ENCODE measurements at regions not wholly inside any gene's neighbourhood (a gene's known extent, or its start where the extent isn't known, plus 50 kb on each side); places are given as distances from the start of the nearest gene placed in this dataset.
"Not testable (repeated sequence)": the region's sequence is repeated elsewhere in the genome, so short reads cannot be mapped to it uniquely, and the experiment has no call there.

DNA sequence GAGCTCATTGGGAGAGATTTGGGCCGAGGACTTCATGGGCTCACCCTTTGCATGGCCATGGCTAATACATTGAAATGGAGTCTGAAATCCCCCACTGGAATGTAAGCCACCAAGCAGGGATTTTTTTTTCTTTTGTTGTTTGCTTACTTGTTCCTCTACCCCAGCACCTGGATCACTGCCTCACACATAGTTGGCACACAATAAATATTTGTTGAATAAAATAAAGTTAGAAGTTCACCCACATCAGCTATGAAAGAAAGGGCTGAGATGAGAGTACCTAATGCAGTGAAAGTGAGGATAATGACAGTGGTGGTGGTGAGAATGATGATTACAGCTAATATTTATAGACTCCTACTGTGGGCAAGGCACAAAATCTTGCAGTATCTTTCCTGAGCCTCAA, 98.1 kb upstream of the ANXA1 start:
- DNase-seq = no peak

DNA sequence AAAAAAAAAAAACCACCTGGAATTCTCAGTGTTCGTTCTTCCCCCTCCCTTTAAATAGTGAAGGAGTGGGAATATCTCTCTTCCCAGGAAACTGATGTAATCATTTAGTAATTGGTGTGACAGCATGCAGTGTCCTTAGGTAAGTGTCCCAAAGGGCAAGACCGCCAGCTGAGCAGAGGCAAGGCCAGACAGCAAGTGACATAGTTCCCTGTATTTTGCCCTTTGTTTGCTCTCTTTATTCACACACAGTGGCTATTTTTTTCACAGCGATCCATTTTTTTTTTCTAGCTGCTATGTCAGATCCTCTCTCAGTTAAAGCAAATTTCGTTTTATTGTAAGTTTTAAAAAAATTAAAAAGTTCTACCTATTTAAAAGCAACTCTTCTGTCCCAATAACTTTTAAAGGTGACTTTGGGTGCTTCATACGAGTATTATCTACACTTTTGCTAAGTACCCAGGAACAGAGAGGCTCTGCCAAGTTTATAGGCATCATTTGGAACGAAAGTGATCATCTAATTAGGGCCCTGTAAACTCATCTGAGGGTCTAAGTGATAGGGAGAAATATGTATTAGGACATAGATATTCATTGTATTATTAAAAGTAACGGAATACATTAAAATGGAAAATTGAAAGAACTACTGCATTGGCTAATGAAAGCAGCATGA, 98.2 kb upstream of the ALDH1A1 start:
- DNase-seq = no peak
- no peaks in the 10 kb centered on the region for H3K27me3 ChIP-seq (ENCODE audit: insufficient read depth, low read depth, severe bottlenecking)
- H3K36me3 ChIP-seq = no peaks in the 10 kb centered on the region
- no peak overlapping the region for H3K27ac ChIP-seq
- no peak overlapping the region for H3K4me3 ChIP-seq (ENCODE audit: low read depth, low read length)
- no peaks in the 10 kb centered on the region for H3K9me3 ChIP-seq (ENCODE audit: severe bottlenecking)
- TF ChIP-seq, protein P1, sequence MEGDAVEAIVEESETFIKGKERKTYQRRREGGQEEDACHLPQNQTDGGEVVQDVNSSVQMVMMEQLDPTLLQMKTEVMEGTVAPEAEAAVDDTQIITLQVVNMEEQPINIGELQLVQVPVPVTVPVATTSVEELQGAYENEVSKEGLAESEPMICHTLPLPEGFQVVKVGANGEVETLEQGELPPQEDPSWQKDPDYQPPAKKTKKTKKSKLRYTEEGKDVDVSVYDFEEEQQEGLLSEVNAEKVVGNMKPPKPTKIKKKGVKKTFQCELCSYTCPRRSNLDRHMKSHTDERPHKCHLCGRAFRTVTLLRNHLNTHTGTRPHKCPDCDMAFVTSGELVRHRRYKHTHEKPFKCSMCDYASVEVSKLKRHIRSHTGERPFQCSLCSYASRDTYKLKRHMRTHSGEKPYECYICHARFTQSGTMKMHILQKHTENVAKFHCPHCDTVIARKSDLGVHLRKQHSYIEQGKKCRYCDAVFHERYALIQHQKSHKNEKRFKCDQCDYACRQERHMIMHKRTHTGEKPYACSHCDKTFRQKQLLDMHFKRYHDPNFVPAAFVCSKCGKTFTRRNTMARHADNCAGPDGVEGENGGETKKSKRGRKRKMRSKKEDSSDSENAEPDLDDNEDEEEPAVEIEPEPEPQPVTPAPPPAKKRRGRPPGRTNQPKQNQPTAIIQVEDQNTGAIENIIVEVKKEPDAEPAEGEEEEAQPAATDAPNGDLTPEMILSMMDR (IDR thresholded peaks at IDR 0.05; ENCODE audit: low read depth, low read length) = no peak

More for the DNA sequence above, 98.1 kb upstream of the ANXA1 start:
- H3K36me3 ChIP-seq = no peaks in the 10 kb centered on the region
- no peak overlapping the region for H3K27ac ChIP-seq
- TF ChIP-seq, protein P1 (IDR thresholded peaks at IDR 0.05; ENCODE audit: low read depth, low read length) = no peak
- no peaks in the 10 kb centered on the region for H3K27me3 ChIP-seq (ENCODE audit: insufficient read depth, low read depth, severe bottlenecking)
- H3K9me3 ChIP-seq (ENCODE audit: severe bottlenecking) = no peaks in the 10 kb centered on the region
- no peak overlapping the region for H3K4me3 ChIP-seq (ENCODE audit: low read depth, low read length)

DNA sequence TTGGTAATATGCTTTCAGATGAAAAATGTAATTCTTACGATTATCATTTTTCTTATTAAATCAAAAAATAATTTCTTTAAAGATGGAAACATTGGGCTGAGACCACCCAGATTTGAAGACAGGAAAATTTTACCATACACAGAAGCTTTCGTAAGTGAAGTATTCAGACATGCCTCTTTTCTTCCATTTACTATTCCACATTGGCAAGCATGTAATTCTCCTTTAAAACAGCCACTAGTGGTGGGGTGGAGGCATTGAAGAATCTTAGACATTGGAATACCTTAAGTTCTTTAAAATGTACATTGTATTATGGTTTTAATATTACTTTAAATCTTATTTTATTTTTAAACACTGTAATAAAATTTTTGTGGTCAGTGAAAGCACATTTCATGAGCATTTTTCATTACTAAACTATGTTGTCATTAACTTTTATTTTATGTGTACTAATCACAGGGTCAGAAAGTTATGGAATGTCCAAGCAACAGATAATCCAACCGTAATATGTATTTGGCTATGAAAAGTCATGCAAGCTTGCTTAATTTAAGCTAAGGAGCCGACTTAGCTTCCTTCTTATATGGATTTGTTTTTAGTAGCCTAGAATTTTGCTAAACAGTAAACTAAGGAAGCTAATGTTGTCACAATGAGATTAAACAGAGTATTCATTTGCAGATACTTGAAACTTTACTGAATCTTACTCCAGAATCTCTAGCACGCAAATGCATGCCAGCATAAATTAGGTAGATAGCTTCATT, 97.4 kb upstream of the ALDH1A1 start:
- Histone ChIP-seq H3K9me3 (ENCODE audit: severe bottlenecking) (no peaks in the 10 kb centered on the region), H3K27me3 (ENCODE audit: insufficient read depth, low read depth, severe bottlenecking) (no peaks in the 10 kb centered on the region), H3K36me3 (no peaks in the 10 kb centered on the region), H3K4me3 (ENCODE audit: low read depth, low read length) (no peak overlapping the region), H3K27ac (no peak overlapping the region)
- DNase-seq = no peak
- TF ChIP-seq, protein P1 (IDR thresholded peaks at IDR 0.05; ENCODE audit: low read depth, low read length) = no peak

DNA sequence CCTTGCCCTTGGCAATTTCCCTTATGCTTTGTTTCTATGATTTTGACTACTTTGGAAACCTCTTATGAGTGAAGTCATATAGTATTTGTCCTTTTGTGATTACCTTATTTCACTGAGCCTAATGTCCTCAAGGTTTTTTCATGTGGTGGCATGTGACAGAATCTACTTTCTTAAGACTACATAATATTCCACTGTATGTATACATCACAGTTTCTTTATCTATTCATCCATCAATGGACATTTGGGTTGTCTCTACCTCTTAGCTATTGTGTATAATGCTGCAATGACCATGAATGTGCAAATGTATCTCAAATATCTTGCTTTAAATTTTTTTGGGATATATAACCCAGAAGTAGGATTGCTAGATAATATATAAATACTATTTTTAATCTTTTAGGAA, 96.4 kb upstream of the ALDH1A1 start:
- Histone ChIP-seq H3K27ac (no peak overlapping the region), H3K36me3 (no peaks in the 10 kb centered on the region), H3K27me3 (ENCODE audit: insufficient read depth, low read depth, severe bottlenecking) (no peaks in the 10 kb centered on the region), H3K9me3 (ENCODE audit: severe bottlenecking) (no peaks in the 10 kb centered on the region), H3K4me3 (ENCODE audit: low read depth, low read length) (no peak overlapping the region)
- no peak for DNase-seq
- TF ChIP-seq, protein P1 (IDR thresholded peaks at IDR 0.05; ENCODE audit: low read depth, low read length) = no peak

DNA sequence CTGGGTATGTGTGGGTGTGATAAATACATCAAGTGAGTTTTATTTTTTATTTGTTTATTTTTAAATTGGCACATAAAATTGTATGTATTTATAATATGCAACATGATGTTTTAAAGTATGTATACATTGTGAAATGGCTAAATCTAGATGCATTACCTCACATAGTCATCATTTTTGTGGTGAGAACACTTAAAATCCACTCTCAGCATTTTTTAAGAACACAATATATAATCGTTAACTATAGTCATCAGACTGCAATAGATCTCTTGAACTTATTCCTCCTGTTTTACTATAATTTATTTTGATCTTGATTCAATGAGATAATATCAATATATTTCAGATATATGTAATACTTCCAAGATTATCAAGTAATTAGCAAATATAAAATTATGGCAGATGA, 93.9 kb upstream of the ALDH1A1 start:
- DNase-seq = no peak
- Histone ChIP-seq H3K27me3 (ENCODE audit: insufficient read depth, low read depth, severe bottlenecking) (no peaks in the 10 kb centered on the region), H3K4me3 (ENCODE audit: low read depth, low read length) (no peak overlapping the region), H3K36me3 (no peaks in the 10 kb centered on the region), H3K27ac (no peak overlapping the region), H3K9me3 (ENCODE audit: severe bottlenecking) (no peaks in the 10 kb centered on the region)
- TF ChIP-seq, protein P1 (IDR thresholded peaks at IDR 0.05; ENCODE audit: low read depth, low read length) = no peak

DNA sequence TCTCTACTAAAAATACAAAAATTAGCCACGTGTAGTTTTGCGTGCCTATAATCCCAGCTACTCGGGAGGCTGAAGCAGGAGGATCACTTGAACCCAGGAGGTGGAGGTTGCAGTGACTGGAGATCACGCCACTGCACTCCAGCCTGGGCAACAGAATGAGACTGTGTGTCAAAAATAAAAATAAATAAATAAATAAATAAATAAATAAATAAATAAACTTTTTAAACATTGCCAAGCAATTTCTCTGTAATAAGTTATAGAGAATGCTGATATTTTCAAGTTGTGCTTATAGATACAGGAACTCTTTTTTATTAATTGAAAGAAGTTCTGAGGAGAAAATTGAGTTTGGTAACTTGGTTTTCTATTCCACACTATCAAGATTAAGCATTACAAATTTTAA, 91.9 kb upstream of the ALDH1A1 start:
- H3K27ac ChIP-seq; H3K36me3 ChIP-seq; H3K4me3 ChIP-seq (ENCODE audit: low read depth, low read length); H3K9me3 ChIP-seq (ENCODE audit: severe bottlenecking); DNase-seq; H3K27me3 ChIP-seq (ENCODE audit: insufficient read depth, low read depth, severe bottlenecking): not testable (repeated sequence)
